ENCODE measurements at regions not wholly inside any gene's neighbourhood (a gene's known extent, or its start where the extent isn't known, plus 50 kb on each side); places are given as distances from the start of the nearest gene placed in this dataset.

DNA sequence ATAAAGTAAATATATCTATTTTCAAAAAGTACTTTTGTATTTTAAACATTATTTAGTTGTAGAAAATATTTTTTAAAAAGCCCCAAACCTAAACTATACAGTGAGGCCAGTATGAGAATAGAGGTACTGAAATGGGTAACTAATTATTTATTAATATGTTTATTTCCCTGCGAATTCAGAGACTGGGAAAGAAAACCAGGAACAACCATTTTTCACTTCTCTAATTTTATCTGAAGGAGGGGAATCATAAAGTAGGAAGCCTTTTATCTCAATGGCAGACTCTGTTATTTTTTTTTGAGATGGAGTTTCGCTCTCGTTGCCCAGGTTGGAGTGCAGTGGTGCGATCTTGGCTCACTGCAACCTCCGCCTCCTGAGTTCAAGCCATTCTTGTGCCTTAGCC lies 63.6 kb upstream of the TRAK1 start:
- Mint-ChIP-seq H3K27me3 (ENCODE audit: insufficient read depth, unreplicated experiment) (no peaks in the 10 kb centered on the region), H3K36me3 (ENCODE audit: insufficient read depth, unreplicated experiment) (no peaks in the 10 kb centered on the region), H3K4me3 (ENCODE audit: unreplicated experiment) (no peak overlapping the region), H3K9me3 (ENCODE audit: unreplicated experiment) (no peaks in the 10 kb centered on the region), H3K4me1 (ENCODE audit: insufficient read depth, unreplicated experiment) (peaks cover 44% of the 10 kb centered on the region), H3K27ac (ENCODE audit: low read depth, unreplicated experiment) (no peak overlapping the region)
- ChIA-PET CTCF (interaction anchor here (1.7 kb wide), 1 partner anchor 73 kb away, joined by 5 read pairs; no protein-coding TSS in a partner anchor), POLR2A (interaction anchor here (1.0 to 4.6 kb wide), 3 partner anchors 34 to 56 kb away, joined by 4 to 22 read pairs (median 4); no protein-coding TSS in a partner anchor)
- no peak for DNase-seq (ENCODE audit: unreplicated experiment)
- intact Hi-C loops (cut with micrococcal nuclease), result no loop called here
- no TSS peak for BruUV-seq (replicated peaks)
- TF ChIP-seq, protein P1, sequence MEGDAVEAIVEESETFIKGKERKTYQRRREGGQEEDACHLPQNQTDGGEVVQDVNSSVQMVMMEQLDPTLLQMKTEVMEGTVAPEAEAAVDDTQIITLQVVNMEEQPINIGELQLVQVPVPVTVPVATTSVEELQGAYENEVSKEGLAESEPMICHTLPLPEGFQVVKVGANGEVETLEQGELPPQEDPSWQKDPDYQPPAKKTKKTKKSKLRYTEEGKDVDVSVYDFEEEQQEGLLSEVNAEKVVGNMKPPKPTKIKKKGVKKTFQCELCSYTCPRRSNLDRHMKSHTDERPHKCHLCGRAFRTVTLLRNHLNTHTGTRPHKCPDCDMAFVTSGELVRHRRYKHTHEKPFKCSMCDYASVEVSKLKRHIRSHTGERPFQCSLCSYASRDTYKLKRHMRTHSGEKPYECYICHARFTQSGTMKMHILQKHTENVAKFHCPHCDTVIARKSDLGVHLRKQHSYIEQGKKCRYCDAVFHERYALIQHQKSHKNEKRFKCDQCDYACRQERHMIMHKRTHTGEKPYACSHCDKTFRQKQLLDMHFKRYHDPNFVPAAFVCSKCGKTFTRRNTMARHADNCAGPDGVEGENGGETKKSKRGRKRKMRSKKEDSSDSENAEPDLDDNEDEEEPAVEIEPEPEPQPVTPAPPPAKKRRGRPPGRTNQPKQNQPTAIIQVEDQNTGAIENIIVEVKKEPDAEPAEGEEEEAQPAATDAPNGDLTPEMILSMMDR (IDR thresholded peaks at IDR 0.05; ENCODE audit: unreplicated experiment), result no peak

DNA sequence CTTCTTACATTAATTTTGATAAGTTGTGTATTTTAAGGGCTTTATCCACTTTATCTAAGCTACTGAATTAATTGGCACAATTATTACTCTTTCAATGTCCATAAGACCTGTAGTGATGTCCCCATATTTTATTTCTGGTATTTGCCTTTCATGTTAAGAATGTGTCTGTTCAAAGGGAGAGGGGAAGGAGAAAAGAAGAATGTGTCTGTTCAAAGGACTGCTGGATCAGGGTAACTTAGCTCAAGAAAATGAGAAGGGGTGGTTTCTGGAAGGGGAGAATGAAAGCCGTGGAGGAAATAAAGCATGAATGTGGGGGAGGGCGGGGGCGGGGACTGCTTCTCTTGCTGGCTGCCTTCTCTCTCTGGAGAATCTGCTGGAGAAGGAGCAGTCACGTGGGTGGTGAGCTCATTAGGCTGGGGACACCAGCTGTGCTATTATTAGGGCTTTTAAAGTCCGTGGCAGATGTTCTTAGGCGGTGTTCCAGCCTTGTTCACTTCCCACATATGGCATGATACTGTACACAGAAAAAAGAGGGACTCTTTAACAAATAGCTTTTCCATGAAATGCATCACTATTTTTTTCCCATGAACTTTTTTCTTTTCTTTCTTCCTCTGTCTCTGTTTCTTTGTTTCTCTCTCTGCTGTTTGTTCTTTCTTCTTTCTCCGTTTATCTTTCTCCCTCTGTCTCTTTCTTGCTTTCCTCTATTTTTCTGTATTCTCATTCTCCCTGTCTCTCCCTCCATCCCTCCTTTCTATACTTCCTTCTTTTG lies 63.7 kb upstream of the ULK4 start:
- peaks cover 5% of the 10 kb centered on the region for H3K36me3 Mint-ChIP-seq (ENCODE audit: insufficient read depth, unreplicated experiment)
- peak overlapping the region; percentile 17 for H3K4me3 Mint-ChIP-seq (ENCODE audit: unreplicated experiment)
- intact Hi-C loops (cut with micrococcal nuclease), result no loop called here
- ChIA-PET CTCF (interaction anchor here (0.6 to 1.7 kb wide), 7 partner anchors 10 to 166 kb away, joined by 3 to 8 read pairs (median 4); no protein-coding TSS in a partner anchor), POLR2A (interaction anchor here (1.0 to 4.6 kb wide), 12 partner anchors 9 to 66 kb away, joined by 3 to 33 read pairs (median 6); no protein-coding TSS in a partner anchor)
- peak overlapping the region; percentile 66 for H3K27ac Mint-ChIP-seq (ENCODE audit: low read depth, unreplicated experiment)
- no TSS peak for BruUV-seq (replicated peaks)
- no peaks in the 10 kb centered on the region for H3K27me3 Mint-ChIP-seq (ENCODE audit: insufficient read depth, unreplicated experiment)
- peaks cover 50% of the 10 kb centered on the region for H3K4me1 Mint-ChIP-seq (ENCODE audit: insufficient read depth, unreplicated experiment)
- no peaks in the 10 kb centered on the region for H3K9me3 Mint-ChIP-seq (ENCODE audit: unreplicated experiment)
- TF ChIP-seq, protein P1 (IDR thresholded peaks at IDR 0.05; ENCODE audit: unreplicated experiment), result no peak
- DNase-seq (ENCODE audit: unreplicated experiment), result peak; percentile 72

DNA sequence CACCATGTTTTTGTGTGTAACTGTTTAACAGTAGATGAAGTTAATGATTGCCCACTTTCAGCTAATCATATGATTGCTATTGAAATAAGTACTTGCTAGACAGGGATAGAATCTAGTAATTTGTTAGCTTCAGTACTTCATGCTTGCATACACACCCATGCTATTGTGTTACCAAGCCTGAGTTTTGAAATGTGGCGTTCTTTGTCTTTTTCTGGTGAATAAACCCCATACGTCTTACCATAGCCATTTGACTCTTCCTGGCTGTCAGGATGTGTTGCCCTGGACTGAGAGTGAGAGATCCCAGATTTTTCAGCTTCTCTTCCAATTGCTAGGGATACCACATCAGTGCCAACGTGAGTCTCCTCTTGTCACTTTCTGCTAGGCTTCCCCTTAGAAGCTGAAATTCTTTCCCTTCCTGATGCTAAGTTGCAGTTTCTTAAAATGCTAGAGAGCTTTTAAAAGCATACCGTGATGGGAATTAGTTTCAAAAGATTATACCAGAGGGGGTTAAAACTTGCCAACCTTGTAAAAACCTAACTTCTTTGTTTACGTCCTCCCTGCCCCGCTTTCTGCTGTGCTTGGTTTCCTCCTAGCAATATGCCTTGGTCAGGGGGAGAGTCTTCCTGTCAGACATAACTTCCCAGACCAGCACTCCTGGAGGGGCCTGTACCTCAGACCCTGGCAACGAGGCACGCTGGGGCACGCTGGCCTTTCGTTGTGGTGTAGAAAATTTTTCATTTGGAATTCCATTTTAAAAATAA lies 62.9 kb upstream of the ULK4 start:
- ChIA-PET CTCF (interaction anchor here (0.5 to 1.7 kb wide), 9 partner anchors 10 to 166 kb away, joined by 3 to 8 read pairs (median 3); no protein-coding TSS in a partner anchor), POLR2A (interaction anchor here (1.1 to 4.6 kb wide), 8 partner anchors 8 to 56 kb away, joined by 3 to 33 read pairs (median 10); no protein-coding TSS in a partner anchor)
- BruUV-seq (replicated peaks), result no TSS peak
- TF ChIP-seq, protein P1 (IDR thresholded peaks at IDR 0.05; ENCODE audit: unreplicated experiment), result no peak
- H3K27ac Mint-ChIP-seq (ENCODE audit: low read depth, unreplicated experiment), result no peak overlapping the region
- H3K9me3 Mint-ChIP-seq (ENCODE audit: unreplicated experiment), result no peaks in the 10 kb centered on the region
- peaks cover 56% of the 10 kb centered on the region for H3K4me1 Mint-ChIP-seq (ENCODE audit: insufficient read depth, unreplicated experiment)
- intact Hi-C loops (cut with micrococcal nuclease), result no loop called here
- no peak for DNase-seq (ENCODE audit: unreplicated experiment)
- peaks cover 6% of the 10 kb centered on the region for H3K36me3 Mint-ChIP-seq (ENCODE audit: insufficient read depth, unreplicated experiment)
- H3K4me3 Mint-ChIP-seq (ENCODE audit: unreplicated experiment), result peak overlapping the region; percentile 17
- H3K27me3 Mint-ChIP-seq (ENCODE audit: insufficient read depth, unreplicated experiment), result no peaks in the 10 kb centered on the region

DNA sequence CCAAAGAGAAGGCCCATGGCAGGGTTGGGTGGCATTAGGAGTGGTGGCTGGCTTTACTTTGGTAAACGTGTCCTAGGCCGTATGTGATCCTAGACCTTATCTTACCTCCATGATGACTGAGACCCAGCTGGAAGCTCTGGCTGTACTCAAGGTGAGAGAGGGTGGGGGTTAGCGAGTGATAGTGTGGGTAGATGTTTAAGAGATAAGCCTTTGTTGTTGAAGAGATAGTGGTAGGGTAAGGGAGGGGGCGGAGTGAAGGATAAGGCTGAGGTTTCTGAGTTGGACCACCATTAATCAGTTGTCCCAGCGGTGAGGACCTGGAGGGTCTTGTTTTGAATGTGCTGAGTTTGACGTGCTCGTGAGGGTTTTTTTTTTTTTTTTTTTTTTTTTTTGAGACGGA lies 61.5 kb upstream of the ULK4 start:
- POLR2A ChIA-PET, result interaction anchor here (4.6 kb wide), 1 partner anchor 57 kb away, joined by 22 read pairs; no protein-coding TSS in a partner anchor
- Mint-ChIP-seq H3K27ac (ENCODE audit: low read depth, unreplicated experiment) (no peak overlapping the region), H3K4me3 (ENCODE audit: unreplicated experiment) (no peak overlapping the region), H3K36me3 (ENCODE audit: insufficient read depth, unreplicated experiment) (peaks cover 6% of the 10 kb centered on the region), H3K9me3 (ENCODE audit: unreplicated experiment) (no peaks in the 10 kb centered on the region), H3K4me1 (ENCODE audit: insufficient read depth, unreplicated experiment) (peaks cover 51% of the 10 kb centered on the region), H3K27me3 (ENCODE audit: insufficient read depth, unreplicated experiment) (no peaks in the 10 kb centered on the region)
- CTCF ChIA-PET, result interaction anchor here (0.7 to 1.5 kb wide), 3 partner anchors 56 to 73 kb away, joined by 3 to 5 read pairs (median 4); no protein-coding TSS in a partner anchor
- DNase-seq (ENCODE audit: unreplicated experiment), result no peak
- intact Hi-C loops (cut with micrococcal nuclease), result no loop called here
- TF ChIP-seq, protein P1 (IDR thresholded peaks at IDR 0.05; ENCODE audit: unreplicated experiment), result no peak
- BruUV-seq (replicated peaks), result no TSS peak

Data from MCF 10A (cell line).